Common myeloid progenitor, CD34-positive (primary cell): ENCODE measurements at regions not wholly inside any gene's neighbourhood (a gene's known extent, or its start where the extent isn't known, plus 50 kb on each side); places are given as distances from the start of the nearest gene placed in this dataset.

ENCODE experiments used
- CTCF ChIA-PET: fragments of 350-600 bp; sonication (Branson Sonifier 250); formaldehyde crosslinking; loops from one replicate; lab custom pipeline; 2021; ENCODE audit warnings: antibody characterized with exemption; lab: Charles Lee
- POLR2A ChIA-PET: fragments of 350-600 bp; sonication (Branson Sonifier 250); formaldehyde crosslinking; loops from one replicate; lab custom pipeline; 2021; ENCODE audit warnings: antibody characterized with exemption; lab: Charles Lee
- DNase-seq, 3 donors: peaks; one replicate each; pipeline versions ENCODE4 v3.0.0 to v3.0.0-alpha.2; 2013
- H3K27ac ChIP-seq, 2 experiments: 1 replicate in 1 of 2; 2 replicates in 1 of 2; pipeline ENCODE4 v1.7.0; 2013; ENCODE audit warnings: inconsistent platforms in 2 of 2, low read length in 2 of 2, mild to moderate bottlenecking in 2 of 2, low read depth in 1 of 2, moderate library complexity in 1 of 2; ENCODE audit not compliant: severe bottlenecking in 2 of 2, insufficient read depth in 1 of 2, poor library complexity in 1 of 2
- H3K27me3 ChIP-seq, 5 experiments: replicated peaks in 2 of 5; 1 replicate in 3 of 5; 2 replicates in 2 of 5; pipeline versions ENCODE4 v1.6.1 to v1.7.0; 2013; ENCODE audit warnings: low read length in 4 of 5, mild to moderate bottlenecking in 2 of 5, moderate library complexity in 2 of 5, inconsistent platforms in 1 of 5; ENCODE audit not compliant: insufficient read depth in 5 of 5, control insufficient read depth in 4 of 5
- H3K36me3 ChIP-seq, 4 experiments: 1 replicate in 2 of 4; 2 replicates in 2 of 4; pipeline versions ENCODE4 v1.6.1 to v1.7.0; 2013; ENCODE audit warnings: low read length in 3 of 4, control low read depth in 1 of 4, mild to moderate bottlenecking in 1 of 4; ENCODE audit not compliant: control insufficient read depth in 4 of 4, insufficient read depth in 4 of 4
- H3K4me1 ChIP-seq, 4 experiments: 1 replicate in 3 of 4; 2 replicates in 1 of 4; pipeline versions ENCODE4 v1.6.1 to v1.7.1; 2013; ENCODE audit warnings: low read length in 3 of 4, mild to moderate bottlenecking in 3 of 4, control low read depth in 1 of 4, inconsistent platforms in 1 of 4, moderate library complexity in 1 of 4; ENCODE audit not compliant: control insufficient read depth in 4 of 4, insufficient read depth in 4 of 4; ENCODE audit errors: control extremely low read depth in 1 of 4
- H3K4me3 ChIP-seq, 7 experiments: 1 replicate in 4 of 7; 2 replicates in 3 of 7; pipeline versions ENCODE4 v1.5.1 to v1.7.0; 2013; ENCODE audit warnings: mild to moderate bottlenecking in 7 of 7, low read length in 6 of 7, moderate library complexity in 6 of 7, inconsistent platforms in 2 of 7, low read depth in 2 of 7, control low read depth in 1 of 7; ENCODE audit not compliant: insufficient read depth in 4 of 7, control insufficient read depth in 1 of 7; ENCODE audit errors: extremely low read depth in 1 of 7
- H3K9me3 ChIP-seq, 5 experiments: 1 replicate in 4 of 5; 2 replicates in 1 of 5; pipeline versions ENCODE4 v1.6.1 to v1.7.1; 2013; ENCODE audit warnings: low read length in 4 of 5, mild to moderate bottlenecking in 2 of 5, inconsistent platforms in 1 of 5, low read depth in 1 of 5, moderate library complexity in 1 of 5; ENCODE audit not compliant: control insufficient read depth in 4 of 5, insufficient read depth in 2 of 5; ENCODE audit errors: control extremely low read depth in 1 of 5
- WGBS: methylation state at CpG from one replicate; pipeline ENCODE4 v1.1.5; 2013; ENCODE audit not compliant: insufficient coverage; 5-methylcytosine and 5-hydroxymethylcytosine counted together

DNA sequence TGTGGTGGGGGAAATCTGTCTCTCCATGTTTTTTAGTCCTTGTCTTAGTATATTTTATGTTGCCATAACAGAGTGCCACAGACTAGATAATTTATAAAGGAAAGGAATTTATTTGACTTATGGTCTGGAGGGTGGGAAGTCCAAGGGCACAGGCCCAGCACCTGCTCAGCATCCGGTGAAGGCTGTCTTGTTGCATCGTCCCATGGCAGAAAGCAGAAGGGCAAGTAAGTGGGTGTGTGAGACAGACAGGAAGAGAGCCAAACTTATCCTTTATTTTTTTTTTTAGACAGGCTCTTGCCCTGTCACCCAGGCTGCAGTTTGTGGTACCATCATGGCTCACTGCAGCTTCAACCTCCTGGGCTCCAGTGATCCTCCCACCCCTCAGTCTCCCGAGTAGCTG lies 98.1 kb downstream of the HS1BP3 start:
- DNase-seq, result no peak
- Histone ChIP-seq H3K36me3 (no peaks in the 10 kb centered on the region), H3K27me3 (peaks cover 0 to 8% (median 0%) of the 10 kb centered on the region in 5 experiments), H3K4me3 (no peak overlapping the region), H3K4me1 (no peaks in the 10 kb centered on the region), H3K27ac (no peak overlapping the region), H3K9me3 (no peaks in the 10 kb centered on the region)
- WGBS, result 96% methylated on average over 3 of the region's 3 CpGs
- CTCF ChIA-PET, result no interaction called here
- POLR2A ChIA-PET, result no interaction called here

DNA sequence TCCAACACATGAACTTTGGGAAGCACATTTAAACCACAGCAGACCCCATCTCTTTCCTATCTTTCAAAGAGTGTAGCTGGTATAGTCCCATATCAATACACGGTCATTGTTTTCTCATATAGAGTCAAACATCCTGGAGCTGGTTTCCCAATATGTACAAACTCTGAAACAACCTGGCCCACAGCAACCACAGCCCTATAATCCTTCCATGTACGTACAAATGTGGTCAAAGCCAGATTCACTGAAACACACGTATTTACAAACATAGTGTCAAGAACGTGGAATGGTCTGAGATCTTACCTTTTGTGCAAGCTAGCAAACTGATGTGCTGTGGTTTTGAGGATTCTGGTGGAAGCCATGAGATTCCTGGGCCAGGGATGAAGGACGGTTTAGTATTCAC lies 97.3 kb downstream of the HS1BP3 start:
- ChIA-PET POLR2A (no interaction called here), CTCF (no interaction called here)
- no peak overlapping the region for H3K4me3 ChIP-seq
- 100% methylated on average over 3 of the region's 5 CpGs for WGBS
- DNase-seq, result no peak
- no peaks in the 10 kb centered on the region for H3K4me1 ChIP-seq
- H3K27me3 ChIP-seq, result peaks cover 0 to 8% (median 0%) of the 10 kb centered on the region in 5 experiments
- no peaks in the 10 kb centered on the region for H3K9me3 ChIP-seq
- H3K27ac ChIP-seq, result no peak overlapping the region
- H3K36me3 ChIP-seq, result no peaks in the 10 kb centered on the region

DNA sequence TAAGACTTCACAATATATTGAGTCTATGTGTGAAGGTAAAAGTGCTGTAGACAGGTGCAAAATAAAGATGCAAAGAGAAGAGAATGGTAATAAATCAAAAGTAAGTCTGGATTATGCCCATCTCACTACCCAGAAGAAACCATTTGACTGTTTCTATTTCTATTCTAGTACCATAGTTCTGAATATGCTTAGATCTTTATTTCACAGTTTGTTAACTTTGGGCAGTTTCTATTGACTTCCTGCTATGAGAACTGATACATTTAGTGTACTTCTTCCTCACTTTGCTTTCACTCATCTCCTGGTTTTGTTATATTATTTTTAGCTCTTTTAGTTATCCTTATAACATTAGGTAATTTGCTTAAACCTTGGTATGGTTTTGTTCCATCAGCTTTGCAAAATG lies 94.9 kb downstream of the HS1BP3 start:
- DNase-seq, result no peak
- POLR2A ChIA-PET, result no interaction called here
- H3K27me3 ChIP-seq, result peaks cover 0 to 8% (median 0%) of the 10 kb centered on the region in 5 experiments
- no peak overlapping the region for H3K27ac ChIP-seq
- no peaks in the 10 kb centered on the region for H3K9me3 ChIP-seq
- H3K36me3 ChIP-seq, result no peaks in the 10 kb centered on the region
- CTCF ChIA-PET, result interaction anchor here (0.9 kb wide), 1 partner anchor 407 kb away, joined by 3 read pairs; no protein-coding TSS in a partner anchor
- H3K4me1 ChIP-seq, result no peaks in the 10 kb centered on the region
- H3K4me3 ChIP-seq, result no peak overlapping the region

DNA sequence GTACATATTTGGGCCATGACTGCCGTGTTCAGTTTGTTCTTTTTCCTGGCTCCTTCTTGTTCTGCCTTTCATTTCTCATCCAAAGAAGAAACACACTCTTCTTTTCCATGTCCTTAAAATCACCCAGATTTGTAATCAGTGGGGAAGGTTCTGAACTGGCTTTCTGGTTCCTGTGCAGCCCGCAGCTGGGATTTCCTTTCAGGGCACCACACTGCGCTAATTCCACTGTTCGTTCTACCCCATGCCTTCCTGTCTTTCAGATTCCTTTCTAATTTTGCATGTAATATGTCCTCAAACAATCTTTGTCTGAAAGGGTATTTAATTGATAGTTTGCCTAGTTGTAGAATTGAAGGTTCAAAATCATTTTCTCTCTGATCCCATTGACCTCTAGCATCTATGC lies 94.1 kb downstream of the HS1BP3 start:
- DNase-seq, result no peak
- Histone ChIP-seq H3K4me1 (no peaks in the 10 kb centered on the region), H3K36me3 (no peaks in the 10 kb centered on the region), H3K27me3 (peaks cover 0 to 8% (median 0%) of the 10 kb centered on the region in 5 experiments), H3K9me3 (no peaks in the 10 kb centered on the region), H3K27ac (no peak overlapping the region), H3K4me3 (no peak overlapping the region)
- 0% methylated on average over 1 of the region's 4 CpGs for WGBS
- CTCF ChIA-PET, result interaction anchor here (0.9 kb wide), 1 partner anchor 407 kb away, joined by 3 read pairs; no protein-coding TSS in a partner anchor
- POLR2A ChIA-PET, result no interaction called here

DNA sequence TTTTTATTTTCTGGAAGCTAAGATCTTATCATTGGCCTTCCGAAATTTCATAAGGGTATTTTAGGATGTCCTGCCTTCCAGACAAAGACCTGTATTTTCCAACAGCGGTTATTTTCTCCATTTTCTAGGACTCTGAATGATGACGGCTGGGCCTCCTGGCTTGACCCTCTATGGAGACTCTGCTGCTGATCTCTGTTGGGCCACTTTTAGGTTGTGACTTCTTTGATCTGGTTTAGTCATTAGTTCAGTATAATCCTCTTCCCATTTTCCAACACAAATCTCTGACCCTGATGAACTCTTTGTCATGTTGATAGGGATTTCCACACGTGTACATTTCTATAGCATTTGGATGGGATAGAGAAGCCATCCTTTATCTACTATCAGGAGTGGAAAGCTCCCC lies 93.7 kb downstream of the HS1BP3 start:
- no peaks in the 10 kb centered on the region for H3K4me1 ChIP-seq
- H3K9me3 ChIP-seq, result no peaks in the 10 kb centered on the region
- ChIA-PET POLR2A (no interaction called here), CTCF (no interaction called here)
- no peak overlapping the region for H3K4me3 ChIP-seq
- no peak for DNase-seq
- 100% methylated on average over 4 of the region's 4 CpGs for WGBS
- no peaks in the 10 kb centered on the region for H3K36me3 ChIP-seq
- H3K27me3 ChIP-seq, result peaks cover 0 to 8% (median 0%) of the 10 kb centered on the region in 5 experiments
- no peak overlapping the region for H3K27ac ChIP-seq

DNA sequence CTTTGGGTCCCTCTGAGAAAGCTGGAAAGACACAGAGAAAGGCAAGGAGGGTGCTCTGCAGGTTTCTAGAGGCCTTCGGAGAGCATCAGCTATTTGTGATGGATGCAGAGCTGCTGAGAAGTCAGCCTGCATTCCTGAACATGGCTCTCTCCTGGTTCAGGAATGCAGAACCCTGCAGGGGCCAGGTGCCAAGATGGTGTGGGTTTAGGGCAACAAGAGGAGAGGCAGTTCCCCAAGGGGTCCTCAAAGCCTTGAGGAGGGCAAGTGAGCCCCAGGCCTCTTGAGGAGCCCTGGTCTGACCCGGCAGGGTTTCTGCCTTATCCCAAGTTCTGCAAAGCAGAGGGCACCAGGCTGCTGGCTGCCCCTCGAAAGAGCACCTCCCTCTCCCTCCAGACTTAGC lies 93.3 kb downstream of the HS1BP3 start:
- no peak overlapping the region for H3K4me3 ChIP-seq
- no peak for DNase-seq
- ChIA-PET CTCF (no interaction called here), POLR2A (no interaction called here)
- no peaks in the 10 kb centered on the region for H3K4me1 ChIP-seq
- WGBS, result 100% methylated on average over 3 of the region's 3 CpGs
- H3K9me3 ChIP-seq, result no peaks in the 10 kb centered on the region
- H3K27me3 ChIP-seq, result peaks cover 0 to 8% (median 0%) of the 10 kb centered on the region in 5 experiments
- H3K27ac ChIP-seq, result no peak overlapping the region
- no peaks in the 10 kb centered on the region for H3K36me3 ChIP-seq

DNA sequence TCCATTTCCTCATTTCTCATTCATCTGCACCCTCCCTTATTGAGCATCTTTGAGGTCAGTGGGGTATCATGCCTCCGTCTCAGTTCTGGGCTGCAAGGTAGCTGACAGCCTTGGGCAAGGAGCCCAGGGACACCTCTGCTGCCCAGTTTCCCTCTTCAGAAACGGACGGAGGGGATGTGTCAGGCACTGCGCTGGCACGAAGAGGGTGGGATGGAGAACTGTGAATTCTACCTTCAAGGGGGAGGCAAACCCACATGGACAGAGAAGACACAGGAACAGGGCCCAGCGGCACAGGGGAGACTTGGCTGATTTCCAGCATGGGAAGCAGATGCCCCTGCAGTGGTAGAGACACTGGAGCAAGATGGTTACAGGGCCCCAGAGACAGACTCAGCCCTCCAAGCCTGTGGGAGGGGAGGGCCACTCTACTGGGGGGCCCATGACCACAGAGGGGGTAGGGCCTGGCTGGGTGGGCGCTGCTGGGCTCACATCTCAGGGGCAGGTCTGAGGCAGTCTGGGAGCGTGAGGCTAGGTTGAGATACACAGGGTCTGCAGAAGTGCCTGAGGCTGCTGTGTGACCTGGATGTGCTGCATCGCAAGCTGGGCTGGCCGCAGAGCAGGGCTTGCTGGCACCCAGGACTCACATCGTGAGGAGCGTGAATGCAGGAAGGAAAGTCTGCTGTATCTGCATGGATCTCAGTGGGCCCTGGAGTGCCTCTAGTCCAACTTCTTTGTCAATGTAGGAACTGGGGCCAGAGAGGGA lies 92.3 kb downstream of the HS1BP3 start:
- Histone ChIP-seq H3K27ac (no peak overlapping the region), H3K4me1 (no peaks in the 10 kb centered on the region), H3K36me3 (no peaks in the 10 kb centered on the region), H3K9me3 (no peaks in the 10 kb centered on the region), H3K27me3 (peaks cover 0 to 8% (median 0%) of the 10 kb centered on the region in 5 experiments), H3K4me3 (no peak overlapping the region)
- ChIA-PET CTCF (no interaction called here), POLR2A (no interaction called here)
- 93% methylated on average over 10 of the region's 12 CpGs for WGBS
- no peak for DNase-seq
